ENCODE measurements at regions not wholly inside any gene's neighbourhood (a gene's known extent, or its start where the extent isn't known, plus 50 kb on each side); places are given as distances from the start of the nearest gene placed in this dataset.
A peak's percentile ranks its signal among the peaks of the same experiment; 100 is the strongest.

DNA sequence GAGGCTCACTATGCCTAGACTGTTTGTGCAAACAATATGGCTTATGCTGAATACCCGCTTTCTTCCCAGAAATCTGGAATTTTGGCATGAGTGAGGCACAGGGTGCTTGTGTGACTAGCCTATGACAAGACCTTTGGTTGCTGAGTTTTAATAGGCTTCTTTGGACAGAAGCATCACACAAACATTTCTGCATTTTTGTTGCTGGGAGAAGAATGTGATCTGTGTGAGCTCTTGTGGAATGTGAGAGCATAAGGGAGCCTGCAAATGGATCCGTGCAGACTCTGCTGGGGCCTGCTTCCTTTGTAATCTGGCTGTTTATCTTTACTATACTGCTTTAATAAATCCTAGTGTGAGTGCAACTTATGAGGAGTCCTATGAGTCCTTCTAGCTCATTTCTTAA lies 83.0 kb upstream of the ZDHHC17 start:
- Histone ChIP-seq H4K20me1 (ENCODE audit: insufficient read depth, poor library complexity, severe bottlenecking) (no peaks in the 10 kb centered on the region), H3K9me3 (ENCODE audit: low read depth) (no peaks in the 10 kb centered on the region), H3K27ac (peak overlapping the region; percentile 26), H3K9me2 (replicated peaks; ENCODE audit: insufficient read depth) (no peaks in the 10 kb centered on the region), H2AFZ (no peak overlapping the region), H3K4me1 (ENCODE audit: insufficient read depth) (peaks cover 7% of the 10 kb centered on the region), H3K36me3 (replicated peaks; ENCODE audit: insufficient read depth, low read depth) (no peaks in the 10 kb centered on the region), H3K79me2 (no peaks in the 10 kb centered on the region), H3K4me2 (no peak overlapping the region), H3K4me3 (no peak overlapping the region), H3K27me3 (no peaks in the 10 kb centered on the region)
- TF ChIP-seq EZH2phosphoT487 (IDR thresholded peaks at IDR 0.05; ENCODE audit: low read depth, severe bottlenecking, unreplicated experiment) (no peak), EZH2 (IDR thresholded peaks at IDR 0.05; ENCODE audit: borderline replicate concordance) (no peak)
- TF ChIP-seq, protein P1, sequence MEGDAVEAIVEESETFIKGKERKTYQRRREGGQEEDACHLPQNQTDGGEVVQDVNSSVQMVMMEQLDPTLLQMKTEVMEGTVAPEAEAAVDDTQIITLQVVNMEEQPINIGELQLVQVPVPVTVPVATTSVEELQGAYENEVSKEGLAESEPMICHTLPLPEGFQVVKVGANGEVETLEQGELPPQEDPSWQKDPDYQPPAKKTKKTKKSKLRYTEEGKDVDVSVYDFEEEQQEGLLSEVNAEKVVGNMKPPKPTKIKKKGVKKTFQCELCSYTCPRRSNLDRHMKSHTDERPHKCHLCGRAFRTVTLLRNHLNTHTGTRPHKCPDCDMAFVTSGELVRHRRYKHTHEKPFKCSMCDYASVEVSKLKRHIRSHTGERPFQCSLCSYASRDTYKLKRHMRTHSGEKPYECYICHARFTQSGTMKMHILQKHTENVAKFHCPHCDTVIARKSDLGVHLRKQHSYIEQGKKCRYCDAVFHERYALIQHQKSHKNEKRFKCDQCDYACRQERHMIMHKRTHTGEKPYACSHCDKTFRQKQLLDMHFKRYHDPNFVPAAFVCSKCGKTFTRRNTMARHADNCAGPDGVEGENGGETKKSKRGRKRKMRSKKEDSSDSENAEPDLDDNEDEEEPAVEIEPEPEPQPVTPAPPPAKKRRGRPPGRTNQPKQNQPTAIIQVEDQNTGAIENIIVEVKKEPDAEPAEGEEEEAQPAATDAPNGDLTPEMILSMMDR (IDR thresholded peaks at IDR 0.05; ENCODE audit: poor library complexity) = no peak
- no peak for DNase-seq (ENCODE audit: low spot score)
- 64% methylated on average over 2 of the region's 2 CpGs for WGBS (ENCODE audit: low lambda C conversion rate, missing lambda C conversion rate)

DNA sequence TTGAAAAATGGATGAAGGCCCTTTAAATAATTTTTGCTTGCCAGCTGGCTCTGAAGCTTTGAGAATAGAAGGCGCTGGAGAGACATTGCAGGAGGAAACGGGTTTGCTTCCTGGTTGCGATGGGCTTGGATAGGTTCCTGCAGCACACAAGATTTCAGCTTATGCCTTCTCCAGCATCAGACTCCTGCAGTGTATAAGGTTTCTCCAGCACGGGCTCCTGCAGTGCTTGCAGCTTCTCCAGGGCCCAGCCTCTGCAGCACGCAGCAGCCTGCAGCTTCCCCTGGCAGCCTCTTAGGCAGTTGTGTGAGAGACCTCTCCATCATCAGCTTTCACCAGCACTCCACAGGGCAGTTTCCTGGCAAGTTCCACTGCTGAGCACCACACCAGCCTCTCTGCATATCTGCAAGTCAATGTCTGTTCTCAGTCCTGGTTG lies 78.7 kb upstream of the ZDHHC17 start:
- H3K4me3 ChIP-seq = no peak overlapping the region
- H3K27me3 ChIP-seq = no peaks in the 10 kb centered on the region
- WGBS (ENCODE audit: low lambda C conversion rate, missing lambda C conversion rate) = 52% methylated on average over 5 of the region's 5 CpGs
- H2AFZ ChIP-seq = peak overlapping the region; percentile 20
- peak; percentile 19 for DNase-seq (ENCODE audit: low spot score)
- TF ChIP-seq EZH2 (IDR thresholded peaks at IDR 0.05; ENCODE audit: borderline replicate concordance) = no peak
- peaks cover 7% of the 10 kb centered on the region for H3K4me1 ChIP-seq (ENCODE audit: insufficient read depth)
- no peaks in the 10 kb centered on the region for H3K79me2 ChIP-seq
- H3K27ac ChIP-seq = peak overlapping the region; percentile 22
- no peaks in the 10 kb centered on the region for H3K36me3 ChIP-seq (replicated peaks; ENCODE audit: insufficient read depth, low read depth)
- no peaks in the 10 kb centered on the region for H4K20me1 ChIP-seq (ENCODE audit: insufficient read depth, poor library complexity, severe bottlenecking)
- no peaks in the 10 kb centered on the region for H3K9me3 ChIP-seq (ENCODE audit: low read depth)
- H3K4me2 ChIP-seq = no peak overlapping the region
- H3K9me2 ChIP-seq (replicated peaks; ENCODE audit: insufficient read depth) = no peaks in the 10 kb centered on the region

DNA sequence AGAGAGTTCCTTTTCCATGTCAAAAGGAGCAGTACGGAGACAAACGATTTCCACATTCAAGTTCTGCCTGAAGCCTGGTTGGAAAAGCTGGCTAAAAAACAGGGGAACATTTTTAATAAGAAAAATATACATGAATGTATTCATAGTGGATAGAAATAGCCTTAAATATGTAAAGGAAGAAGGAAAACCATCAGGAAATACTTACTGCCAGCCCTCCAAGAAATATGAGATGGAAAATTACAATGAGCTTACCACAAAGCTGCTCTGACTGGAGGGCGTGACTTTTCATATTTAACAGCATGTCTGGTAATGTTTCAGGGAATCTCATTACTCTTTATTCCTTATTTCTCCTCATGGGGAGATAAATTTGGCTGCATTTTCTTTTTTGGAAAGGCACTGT lies 75.9 kb upstream of the ZDHHC17 start:
- 37% methylated on average over 3 of the region's 3 CpGs for WGBS (ENCODE audit: low lambda C conversion rate, missing lambda C conversion rate)
- no peak for TF ChIP-seq EZH2phosphoT487 (IDR thresholded peaks at IDR 0.05; ENCODE audit: low read depth, severe bottlenecking, unreplicated experiment)
- H3K27me3 ChIP-seq = no peaks in the 10 kb centered on the region
- no peak overlapping the region for H3K4me3 ChIP-seq
- peak overlapping the region; percentile 57 for H2AFZ ChIP-seq
- DNase-seq (ENCODE audit: low spot score) = no peak
- H4K20me1 ChIP-seq (ENCODE audit: insufficient read depth, poor library complexity, severe bottlenecking) = no peaks in the 10 kb centered on the region
- peak overlapping the region; percentile 77 for H3K27ac ChIP-seq
- peak overlapping the region; percentile 61 for H3K4me2 ChIP-seq
- H3K9me3 ChIP-seq (ENCODE audit: low read depth) = no peaks in the 10 kb centered on the region
- peaks cover 6% of the 10 kb centered on the region for H3K4me1 ChIP-seq (ENCODE audit: insufficient read depth)
- H3K79me2 ChIP-seq = no peaks in the 10 kb centered on the region
- no peaks in the 10 kb centered on the region for H3K9me2 ChIP-seq (replicated peaks; ENCODE audit: insufficient read depth)
- no peaks in the 10 kb centered on the region for H3K36me3 ChIP-seq (replicated peaks; ENCODE audit: insufficient read depth, low read depth)

DNA sequence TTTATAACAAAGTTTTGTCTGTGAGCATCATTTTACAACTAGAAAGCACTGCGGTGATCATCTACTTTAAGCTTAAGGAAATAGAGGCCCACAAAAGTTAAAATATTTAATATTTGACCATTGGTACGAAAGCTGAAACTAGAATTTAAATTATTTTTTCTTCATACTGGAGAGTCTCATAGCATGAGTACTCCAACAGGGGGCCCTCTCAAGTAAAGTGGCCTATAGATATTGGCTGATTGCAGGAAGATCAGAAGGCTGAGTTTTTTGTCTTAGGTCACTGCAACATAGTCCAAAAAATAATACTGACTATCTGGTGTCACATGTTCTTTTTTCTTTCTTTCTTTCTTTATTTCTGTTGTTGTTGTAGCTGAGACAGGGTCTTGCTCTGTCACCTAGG lies 75.3 kb upstream of the ZDHHC17 start:
- no peak overlapping the region for H3K4me3 ChIP-seq
- H3K9me3 ChIP-seq (ENCODE audit: low read depth) = no peaks in the 10 kb centered on the region
- no peak overlapping the region for H2AFZ ChIP-seq
- peak overlapping the region; percentile 77 for H3K27ac ChIP-seq
- H3K36me3 ChIP-seq (replicated peaks; ENCODE audit: insufficient read depth, low read depth) = no peaks in the 10 kb centered on the region
- no peaks in the 10 kb centered on the region for H3K27me3 ChIP-seq
- H3K9me2 ChIP-seq (replicated peaks; ENCODE audit: insufficient read depth) = no peaks in the 10 kb centered on the region
- TF ChIP-seq, protein P1 (IDR thresholded peaks at IDR 0.05; ENCODE audit: poor library complexity) = peak; percentile 30
- TF ChIP-seq EZH2 (IDR thresholded peaks at IDR 0.05; ENCODE audit: borderline replicate concordance) = no peak
- H4K20me1 ChIP-seq (ENCODE audit: insufficient read depth, poor library complexity, severe bottlenecking) = no peaks in the 10 kb centered on the region
- H3K79me2 ChIP-seq = no peaks in the 10 kb centered on the region
- WGBS (ENCODE audit: low lambda C conversion rate, missing lambda C conversion rate) = 92% methylated on average over 2 of the region's 2 CpGs
- DNase-seq (ENCODE audit: low spot score) = no peak
- peaks cover 8% of the 10 kb centered on the region for H3K4me1 ChIP-seq (ENCODE audit: insufficient read depth)
- H3K4me2 ChIP-seq = no peak overlapping the region
